Karpas-422 (cell line): ENCODE measurements at regions not wholly inside any gene's neighbourhood (a gene's known extent, or its start where the extent isn't known, plus 50 kb on each side); places are given as distances from the start of the nearest gene placed in this dataset.
A peak's percentile ranks its signal among the peaks of the same experiment; 100 is the strongest.
"Not testable (repeated sequence)": the region's sequence is repeated elsewhere in the genome, so short reads cannot be mapped to it uniquely, and the experiment has no call there.

Experiments
- DNase-seq: peaks from one replicate; pipeline ENCODE4 v3.0.0-alpha.2; 2015
- H2AFZ ChIP-seq: fragments of 200-600 bp; sonication (generic); 2 replicates; pipeline ENCODE4 v1.6.1; 2014; ENCODE audit warnings: antibody characterized with exemption, low read length, mixed read lengths
- H3K27ac ChIP-seq: fragments of 200-600 bp; sonication (generic); 2 replicates; pipeline ENCODE4 v1.5.1; 2014; ENCODE audit warnings: mild to moderate bottlenecking, low read length, moderate library complexity
- H3K27me3 ChIP-seq: fragments of 200-600 bp; sonication (generic); 2 replicates; pipeline ENCODE4 v1.6.1; 2014; ENCODE audit warnings: low read length, mixed read lengths
- H3K36me3 ChIP-seq: fragments of 200-600 bp; sonication (generic); 2 replicates; pipeline ENCODE4 v1.6.1; 2014; ENCODE audit warnings: low read length, mixed read lengths; ENCODE audit not compliant: insufficient read depth
- H3K4me1 ChIP-seq: fragments of 200-600 bp; sonication (generic); 2 replicates; pipeline ENCODE4 v1.6.1; 2014; ENCODE audit warnings: mild to moderate bottlenecking, low read length, mixed read lengths
- H3K4me2 ChIP-seq: fragments of 200-600 bp; sonication (generic); 2 replicates; pipeline ENCODE4 v1.6.1; 2014; ENCODE audit warnings: low read length, low read depth, mild to moderate bottlenecking; ENCODE audit not compliant: poor library complexity, severe bottlenecking
- H3K4me3 ChIP-seq: fragments of 200-600 bp; sonication (generic); 2 replicates; pipeline ENCODE4 v1.5.1; 2014; ENCODE audit warnings: mild to moderate bottlenecking, antibody characterized with exemption, low read length, mixed read lengths
- H3K79me2 ChIP-seq: fragments of 200-600 bp; sonication (generic); 2 replicates; pipeline ENCODE4 v1.6.1; 2014; ENCODE audit warnings: mild to moderate bottlenecking, low read length, mixed read lengths
- H3K9ac ChIP-seq: fragments of 200-600 bp; sonication (generic); 2 replicates; pipeline ENCODE4 v1.6.0; 2014; ENCODE audit warnings: low read length
- H3K9me2 ChIP-seq: fragments of 200-600 bp; sonication (generic), shearing (Covaris generic); replicated peaks from 2 replicates; pipeline ENCODE4 v1.6.0; 2014; ENCODE audit warnings: mild to moderate bottlenecking, low read length, moderate library complexity; ENCODE audit not compliant: insufficient read depth
- H3K9me3 ChIP-seq: fragments of 300-700, 200-600 bp; sonication (generic); 2 replicates; pipeline ENCODE4 v1.6.1; 2014; ENCODE audit warnings: low read length, mixed read lengths
- H4K20me1 ChIP-seq: fragments of 200-600 bp; sonication (generic); 2 replicates; pipeline ENCODE4 v1.6.1; 2014; ENCODE audit warnings: mild to moderate bottlenecking, antibody characterized with exemption, low read length, low read depth; ENCODE audit not compliant: insufficient read depth

GRCh38 chr7:131688738-131689661 is 132.6 kb upstream of the PODXL start:
- Histone ChIP-seq H3K4me1 (peaks cover 3% of the 10 kb centered on the region; the same call in 1 of the 2 replicates), H3K27ac (no peak overlapping the region), H3K9ac (no peak overlapping the region), H3K27me3 (no peaks in the 10 kb centered on the region), H3K4me2 (no peak overlapping the region), H4K20me1 (no peaks in the 10 kb centered on the region), H3K4me3 (no peak overlapping the region), H3K79me2 (no peaks in the 10 kb centered on the region), H3K9me2 (no peaks in the 10 kb centered on the region), H3K36me3 (no peaks in the 10 kb centered on the region), H3K9me3 (no peaks in the 10 kb centered on the region), H2AFZ (no peak overlapping the region)
- DNase-seq, result peak; percentile 86

GRCh38 chr7:131687296-131687695 is 130.9 kb upstream of the PODXL start:
- Histone ChIP-seq H3K27me3 (no peaks in the 10 kb centered on the region), H3K4me1 (no peaks in the 10 kb centered on the region), H3K4me3 (no peak overlapping the region), H3K36me3 (no peaks in the 10 kb centered on the region), H3K9ac (no peak overlapping the region), H4K20me1 (no peaks in the 10 kb centered on the region), H3K4me2 (no peak overlapping the region), H2AFZ (no peak overlapping the region), H3K9me3 (no peaks in the 10 kb centered on the region), H3K9me2 (no peaks in the 10 kb centered on the region), H3K79me2 (no peaks in the 10 kb centered on the region), H3K27ac (no peak overlapping the region)
- no peak for DNase-seq

GRCh38 chr7:131686833-131687232 is 130.4 kb upstream of the PODXL start:
- Histone ChIP-seq H3K9me3 (no peaks in the 10 kb centered on the region), H3K4me2 (no peak overlapping the region)

GRCh38 chr7:131683536-131684125 is 127.2 kb upstream of the PODXL start:
- H3K4me2 ChIP-seq, result no peak overlapping the region
- H4K20me1 ChIP-seq, result no peaks in the 10 kb centered on the region
- DNase-seq, result peak; percentile 21
- no peaks in the 10 kb centered on the region for H3K79me2 ChIP-seq
- no peaks in the 10 kb centered on the region for H3K36me3 ChIP-seq
- H3K9me2 ChIP-seq, result no peaks in the 10 kb centered on the region
- no peak overlapping the region for H3K27ac ChIP-seq
- no peak overlapping the region for H3K4me3 ChIP-seq
- no peaks in the 10 kb centered on the region for H3K4me1 ChIP-seq
- H2AFZ ChIP-seq, result no peak overlapping the region
- H3K9ac ChIP-seq, result no peak overlapping the region
- no peaks in the 10 kb centered on the region for H3K27me3 ChIP-seq
- no peaks in the 10 kb centered on the region for H3K9me3 ChIP-seq

More at GRCh38 chr7:131686833-131687232, 130.4 kb upstream of the PODXL start:
- H3K36me3 ChIP-seq, result no peaks in the 10 kb centered on the region
- no peaks in the 10 kb centered on the region for H3K4me1 ChIP-seq
- H3K27ac ChIP-seq, result no peak overlapping the region
- no peaks in the 10 kb centered on the region for H4K20me1 ChIP-seq
- no peak overlapping the region for H3K9ac ChIP-seq
- DNase-seq, result peak; percentile 34
- no peak overlapping the region for H2AFZ ChIP-seq
- no peaks in the 10 kb centered on the region for H3K27me3 ChIP-seq
- H3K4me3 ChIP-seq, result no peak overlapping the region
- no peaks in the 10 kb centered on the region for H3K79me2 ChIP-seq
- H3K9me2 ChIP-seq, result no peaks in the 10 kb centered on the region

- Histone ChIP-seq H2AFZ (no peak overlapping the region), H3K36me3 (no peaks in the 10 kb centered on the region), H3K9me3 (no peaks in the 10 kb centered on the region), H4K20me1 (no peaks in the 10 kb centered on the region), H3K27ac (no peak overlapping the region), H3K4me2 (no peak overlapping the region), H3K27me3 (no peaks in the 10 kb centered on the region), H3K79me2 (no peaks in the 10 kb centered on the region), H3K9ac (no peak overlapping the region), H3K4me1 (no peaks in the 10 kb centered on the region), H3K4me3 (no peak overlapping the region), H3K9me2 (no peaks in the 10 kb centered on the region)
- DNase-seq, result peak; percentile 5
Observed at GRCh38 chr7:131681961-131682360, 125.5 kb upstream of the PODXL start.

GRCh38 chr7:131679071-131679470 is 122.6 kb upstream of the PODXL start:
- H2AFZ ChIP-seq, H3K9me2 ChIP-seq: not testable (repeated sequence)

GRCh38 chr7:131676850-131677249 is 120.4 kb upstream of the PODXL start:
- not testable (repeated sequence) for H3K9ac ChIP-seq, H3K4me1 ChIP-seq

More at GRCh38 chr7:131679071-131679470, 122.6 kb upstream of the PODXL start:
- H3K27me3 ChIP-seq, H3K4me3 ChIP-seq, H3K9me3 ChIP-seq, H3K4me2 ChIP-seq, H3K4me1 ChIP-seq, H3K36me3 ChIP-seq, H3K79me2 ChIP-seq, H3K27ac ChIP-seq, DNase-seq, H3K9ac ChIP-seq, H4K20me1 ChIP-seq: not testable (repeated sequence)

GRCh38 chr7:131674131-131674530 is 117.7 kb upstream of the PODXL start:
- H3K4me2 ChIP-seq, result no peak overlapping the region
- H4K20me1 ChIP-seq, result no peaks in the 10 kb centered on the region
- H3K9me2 ChIP-seq, result no peaks in the 10 kb centered on the region
- H3K79me2 ChIP-seq, result no peaks in the 10 kb centered on the region
- DNase-seq, result no peak
- H3K27me3 ChIP-seq, result no peaks in the 10 kb centered on the region
- H3K4me3 ChIP-seq, result no peak overlapping the region
- H3K9ac ChIP-seq, result no peak overlapping the region
- H3K27ac ChIP-seq, result no peak overlapping the region
- H3K36me3 ChIP-seq, result no peaks in the 10 kb centered on the region
- no peaks in the 10 kb centered on the region for H3K9me3 ChIP-seq
- no peaks in the 10 kb centered on the region for H3K4me1 ChIP-seq
- no peak overlapping the region for H2AFZ ChIP-seq

More at GRCh38 chr7:131676850-131677249, 120.4 kb upstream of the PODXL start:
- not testable (repeated sequence) for H2AFZ ChIP-seq, H3K4me3 ChIP-seq, H3K4me2 ChIP-seq, H3K9me2 ChIP-seq, H3K79me2 ChIP-seq, H3K36me3 ChIP-seq, H3K27ac ChIP-seq, H3K27me3 ChIP-seq, H4K20me1 ChIP-seq, H3K9me3 ChIP-seq
- peak; percentile 11 for DNase-seq
